ENCODE measurements at regions not wholly inside any gene's neighbourhood (a gene's known extent, or its start where the extent isn't known, plus 50 kb on each side); places are given as distances from the start of the nearest gene placed in this dataset.
"Not testable (repeated sequence)": the region's sequence is repeated elsewhere in the genome, so short reads cannot be mapped to it uniquely, and the experiment has no call there.

- TF ChIP-seq POLR2A (IDR thresholded peaks at IDR 0.05); CTCF (IDR thresholded peaks at IDR 0.05); POLR2AphosphoS5 (IDR thresholded peaks at IDR 0.05; ENCODE audit: insufficient read depth in 1 of 2, low read depth in 1 of 2): not testable (repeated sequence)
Observed at GRCh38 chr1:144105006-144105405, 133.2 kb upstream of the FAM72C start.
